ENCODE measurements at regions not wholly inside any gene's neighbourhood (a gene's known extent, or its start where the extent isn't known, plus 50 kb on each side); places are given as distances from the start of the nearest gene placed in this dataset.

DNA sequence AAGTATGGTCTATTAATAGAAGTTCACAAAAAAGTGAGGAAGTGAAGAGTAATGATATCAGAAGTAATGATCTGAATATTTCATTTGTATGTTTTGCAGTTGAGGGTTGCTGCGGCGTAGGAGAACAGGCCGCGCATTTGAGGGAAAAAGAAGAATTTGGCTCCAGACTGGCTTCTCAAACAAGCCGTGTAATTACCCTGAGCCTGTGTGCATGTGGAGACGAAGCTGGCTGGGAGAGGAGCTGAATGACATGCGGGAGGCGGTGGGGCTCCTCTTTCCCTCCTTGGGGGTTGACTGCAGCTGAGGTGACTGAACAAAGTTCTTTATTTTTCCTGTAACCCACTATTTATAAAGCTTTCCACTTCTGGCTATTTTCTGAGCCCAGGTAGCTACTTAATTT lies 115.5 kb upstream of the AFDN start:
- TF ChIP-seq, protein P1, sequence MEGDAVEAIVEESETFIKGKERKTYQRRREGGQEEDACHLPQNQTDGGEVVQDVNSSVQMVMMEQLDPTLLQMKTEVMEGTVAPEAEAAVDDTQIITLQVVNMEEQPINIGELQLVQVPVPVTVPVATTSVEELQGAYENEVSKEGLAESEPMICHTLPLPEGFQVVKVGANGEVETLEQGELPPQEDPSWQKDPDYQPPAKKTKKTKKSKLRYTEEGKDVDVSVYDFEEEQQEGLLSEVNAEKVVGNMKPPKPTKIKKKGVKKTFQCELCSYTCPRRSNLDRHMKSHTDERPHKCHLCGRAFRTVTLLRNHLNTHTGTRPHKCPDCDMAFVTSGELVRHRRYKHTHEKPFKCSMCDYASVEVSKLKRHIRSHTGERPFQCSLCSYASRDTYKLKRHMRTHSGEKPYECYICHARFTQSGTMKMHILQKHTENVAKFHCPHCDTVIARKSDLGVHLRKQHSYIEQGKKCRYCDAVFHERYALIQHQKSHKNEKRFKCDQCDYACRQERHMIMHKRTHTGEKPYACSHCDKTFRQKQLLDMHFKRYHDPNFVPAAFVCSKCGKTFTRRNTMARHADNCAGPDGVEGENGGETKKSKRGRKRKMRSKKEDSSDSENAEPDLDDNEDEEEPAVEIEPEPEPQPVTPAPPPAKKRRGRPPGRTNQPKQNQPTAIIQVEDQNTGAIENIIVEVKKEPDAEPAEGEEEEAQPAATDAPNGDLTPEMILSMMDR (IDR thresholded peaks at IDR 0.05 in 8 of 11, conservative IDR thresholded peaks at IDR 0.05 in 3 of 11), result no peak
- TF ChIP-seq POLR2A (IDR thresholded peaks at IDR 0.05) (no peak), POLR2AphosphoS5 (IDR thresholded peaks at IDR 0.05) (no peak)
